ENCODE measurements at regions not wholly inside any gene's neighbourhood (a gene's known extent, or its start where the extent isn't known, plus 50 kb on each side); places are given as distances from the start of the nearest gene placed in this dataset.

DNA sequence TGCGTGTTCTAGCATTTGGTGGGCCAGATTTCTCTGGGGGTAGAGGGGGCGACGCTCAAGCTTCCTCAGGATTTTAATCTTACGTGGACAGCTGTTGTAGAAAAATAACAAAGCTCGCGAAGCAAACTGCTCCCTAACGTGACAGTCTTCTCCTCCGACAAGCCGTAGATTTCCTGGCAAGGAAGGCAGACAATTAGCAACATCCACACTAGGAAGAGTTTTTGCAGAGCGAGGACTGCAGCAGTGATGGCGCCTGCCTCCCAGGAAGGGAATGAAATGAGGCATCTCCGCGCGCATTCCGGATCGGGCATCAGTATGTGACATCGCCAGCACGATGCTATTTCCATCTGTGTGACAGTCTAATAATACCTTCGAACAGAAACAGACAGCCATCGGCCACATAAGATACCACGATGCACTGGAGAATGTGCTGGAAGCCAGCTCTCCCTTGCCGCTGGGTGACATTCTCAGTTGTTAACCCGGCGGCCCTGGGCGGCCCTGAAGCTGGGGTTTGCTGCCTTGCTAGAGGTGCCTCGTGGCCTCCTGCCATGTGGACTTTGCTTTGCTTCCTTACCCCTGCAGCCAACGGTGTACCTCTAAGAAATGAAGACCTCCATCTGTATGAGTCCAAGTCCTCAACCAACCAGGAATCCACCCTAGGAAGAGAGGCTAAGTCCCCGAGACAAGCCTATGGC, 101.8 kb upstream of the AGAP1 start:
- ChIA-PET POLR2A (ENCODE audit: partially characterized antibody) (no interaction called here), CTCF (ENCODE audit: partially characterized antibody) (interaction anchor here (0.8 to 1.7 kb wide), 3 partner anchors 17 to 202 kb away, joined by 3 read pairs; no protein-coding TSS in a partner anchor)
- Histone ChIP-seq H2BK20ac (ENCODE audit: low read length) (no peak overlapping the region), H4K8ac (ENCODE audit: extremely low read depth, insufficient read depth, low read length) (no peak overlapping the region), H3K18ac (ENCODE audit: extremely low read depth, low read length) (no peak overlapping the region), H4K5ac (ENCODE audit: insufficient read length, low read depth, low read length) (no peak overlapping the region), H3K9ac (replicated peaks in 1 of 4; ENCODE audit: extremely low read depth in 1 of 4, low read depth in 3 of 4, low read length in 3 of 4) (no peak overlapping the region), H3K4me2 (ENCODE audit: insufficient read depth in 1 of 2, low read depth in 2 of 2, low read length in 2 of 2) (no peak overlapping the region), H2BK12ac (ENCODE audit: low read depth, low read length) (no peak overlapping the region), H3K27me3 (replicated peaks in 1 of 4; ENCODE audit: control insufficient read depth in 3 of 4, extremely low read depth in 1 of 4, insufficient read depth in 3 of 4, low read length in 3 of 4) (no peaks in the 10 kb centered on the region), H3K56ac (replicated peaks; ENCODE audit: insufficient read length, low read depth, low read length) (no peak overlapping the region), H4K91ac (replicated peaks; ENCODE audit: insufficient read length, low read length) (no peak overlapping the region), H3K23me2 (ENCODE audit: low read depth, low read length) (no peaks in the 10 kb centered on the region), H3K36me3 (ENCODE audit: control insufficient read depth in 2 of 4, insufficient read depth in 4 of 4, low read length in 3 of 4) (no peaks in the 10 kb centered on the region), H3K14ac (ENCODE audit: insufficient read length) (no peak overlapping the region), H2AFZ (ENCODE audit: low read length) (no peak overlapping the region), H4K20me1 (replicated peaks in 1 of 2; ENCODE audit: control insufficient read depth in 1 of 2, insufficient read depth in 2 of 2, low read length in 2 of 2) (no peaks in the 10 kb centered on the region), H3K9me3 (ENCODE audit: insufficient read depth in 2 of 2, low read depth in 1 of 2, low read length in 1 of 2) (no peaks in the 10 kb centered on the region), H3K27ac (ENCODE audit: low read depth, low read length) (no peak overlapping the region), H3K4ac (replicated peaks; ENCODE audit: insufficient read length, low read depth, low read length) (no peak overlapping the region), H3K4me1 (replicated peaks in 1 of 4; ENCODE audit: control insufficient read depth in 3 of 4, insufficient read depth in 4 of 4, low read length in 3 of 4) (no peaks in the 10 kb centered on the region), H3K79me2 (ENCODE audit: control insufficient read depth in 1 of 2, insufficient read depth in 2 of 2, low read length in 2 of 2) (no peaks in the 10 kb centered on the region), H3K23ac (ENCODE audit: insufficient read length) (no peak overlapping the region), H2BK15ac (ENCODE audit: low read length) (no peak overlapping the region), H2BK120ac (replicated peaks; ENCODE audit: low read depth, low read length) (no peak overlapping the region), H3K4me3 (ENCODE audit: extremely low read depth in 1 of 4, insufficient read depth in 2 of 4, low read depth in 3 of 4, low read length in 4 of 4) (no peak overlapping the region), H2BK5ac (ENCODE audit: low read depth, low read length) (no peak overlapping the region), H2AK5ac (ENCODE audit: low read depth, low read length) (no peak overlapping the region), H3K79me1 (ENCODE audit: low read depth, low read length) (no peaks in the 10 kb centered on the region)
- DNase-seq (ENCODE audit: low read depth in 1 of 2, low spot score in 2 of 2) = no peak
- 88% methylated on average over 28 of the region's 28 CpGs; no CpG with 5 or more reads in 1 of the 2 experiments for WGBS, 2 experiments (ENCODE audit: extremely low coverage in 1 of 2, insufficient coverage in 1 of 2, insufficient read length in 1 of 2, insufficient replicate concordance in 2 of 2, low coverage in 1 of 2, low lambda C conversion rate in 2 of 2, missing lambda C conversion rate in 1 of 2)
- FAIRE-seq = no peak
- TF ChIP-seq RFX5 (IDR thresholded peaks at IDR 0.05; ENCODE audit: borderline replicate concordance, low read depth, low read length) (no peak), BACH1 (IDR thresholded peaks at IDR 0.05; ENCODE audit: low read length) (no peak), E2F6 (IDR thresholded peaks at IDR 0.05) (no peak), NRF1 (IDR thresholded peaks at IDR 0.05; ENCODE audit: low read depth, low read length) (no peak), CHD1 (IDR thresholded peaks at IDR 0.05; ENCODE audit: low read depth, low read length) (no peak), KDM1A (IDR thresholded peaks at IDR 0.05; ENCODE audit: borderline replicate concordance, low read length) (no peak), BRCA1 (IDR thresholded peaks at IDR 0.05; ENCODE audit: low read depth, low read length) (no peak), EZH2 (IDR thresholded peaks at IDR 0.05; ENCODE audit: low read depth, low read length, severe bottlenecking) (no peak), CREB1 (IDR thresholded peaks at IDR 0.05) (no peak), PHF8 (conservative IDR thresholded peaks at IDR 0.05; ENCODE audit: low read depth, low read length) (no peak)
- TF ChIP-seq, protein P1, sequence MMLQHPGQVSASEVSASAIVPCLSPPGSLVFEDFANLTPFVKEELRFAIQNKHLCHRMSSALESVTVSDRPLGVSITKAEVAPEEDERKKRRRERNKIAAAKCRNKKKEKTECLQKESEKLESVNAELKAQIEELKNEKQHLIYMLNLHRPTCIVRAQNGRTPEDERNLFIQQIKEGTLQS (IDR thresholded peaks at IDR 0.05; ENCODE audit: insufficient read depth, low read depth, low read length) = no peak
